Testis (tissue), 2 donors: ENCODE measurements at regions not wholly inside any gene's neighbourhood (a gene's known extent, or its start where the extent isn't known, plus 50 kb on each side); places are given as distances from the start of the nearest gene placed in this dataset.

ENCODE experiments used
- DNase-seq: peaks from one replicate; pipeline ENCODE4 v3.0.0-alpha.2; 2019
- H3K27ac ChIP-seq, 2 donors: fragments of 200-600 bp; sonication (generic); one replicate each; pipeline ENCODE4 v1.5.1; 2019
- H3K27me3 ChIP-seq: fragments of 200-600 bp; sonication (generic); one replicate; pipeline ENCODE4 v1.5.1; 2019
- H3K36me3 ChIP-seq: fragments of 200-600 bp; sonication (generic); one replicate; pipeline ENCODE4 v1.5.1; 2017; ENCODE audit warnings: low read depth; ENCODE audit errors: missing control alignments
- H3K4me1 ChIP-seq: fragments of 200-600 bp; sonication (generic); one replicate; pipeline ENCODE4 v1.5.1; 2019
- H3K4me3 ChIP-seq, 2 donors: fragments of 200-600 bp; sonication (generic); one replicate each; pipeline ENCODE4 v1.5.1; 2017 to 2019
- H3K9me3 ChIP-seq: fragments of 200-600 bp; sonication (generic); one replicate; pipeline ENCODE4 v1.5.1; 2017
- CTCF ChIP-seq, 3 experiments: fragments of 450-650 bp in 2 of 3; fragments of 200-600 bp in 1 of 3; sonication (generic) in 1 of 3; IDR thresholded peaks; one replicate each; pipeline ENCODE4 v1.5.1; 2016 to 2019; ENCODE audit warnings: antibody characterized with exemption in 3 of 3, mild to moderate bottlenecking in 2 of 3, moderate library complexity in 1 of 3
- POLR2A ChIP-seq: fragments of 450-650 bp; IDR thresholded peaks from one replicate; pipeline ENCODE4 v1.6.1; 2017; ENCODE audit warnings: antibody characterized with exemption, mild to moderate bottlenecking, moderate library complexity
- WGBS, 2 donors: methylation state at CpG; one replicate each; pipeline ENCODE4 v1.1.5; 2018; 5-methylcytosine and 5-hydroxymethylcytosine counted together
- intact Hi-C: fragments of 100-400 bp; cut with DNase I; formaldehyde crosslinking; loops from one replicate; pipeline ENCODE4 v1.15.1; 2023; ENCODE audit warnings: low total_unique reads

- no peak for DNase-seq
- TF ChIP-seq CTCF (IDR thresholded peaks at IDR 0.05) (no peak), POLR2A (no peak)
- no peaks in the 10 kb centered on the region for H3K36me3 ChIP-seq
- no peaks in the 10 kb centered on the region for H3K4me1 ChIP-seq
- no peak overlapping the region for H3K4me3 ChIP-seq
- H3K27me3 ChIP-seq, result no peaks in the 10 kb centered on the region
- H3K9me3 ChIP-seq, result no peaks in the 10 kb centered on the region
- H3K27ac ChIP-seq, result no peak overlapping the region
- 54 to 69% methylated on average over 2 of the region's 2 CpGs for WGBS, 2 donors
- intact Hi-C loops, result no loop called here
Observed at GRCh38 chr1:195530961-195531360, 1077.3 kb downstream of the KCNT2 start.

- WGBS, 2 donors, result 92 to 94% methylated on average over 1 of the region's 1 CpG
- intact Hi-C loops, result no loop called here
- Histone ChIP-seq H3K27me3 (no peaks in the 10 kb centered on the region), H3K4me1 (no peaks in the 10 kb centered on the region), H3K36me3 (no peaks in the 10 kb centered on the region), H3K4me3 (no peak overlapping the region), H3K9me3 (no peaks in the 10 kb centered on the region), H3K27ac (no peak overlapping the region)
- TF ChIP-seq CTCF (IDR thresholded peaks at IDR 0.05), result no peak
- no peak for DNase-seq
Observed at GRCh38 chr1:195529881-195530280, 1078.4 kb downstream of the KCNT2 start.

GRCh38 chr1:195520757-195521156 lies 1087.5 kb downstream of the KCNT2 start:
- DNase-seq, result no peak
- 88 to 93% methylated on average over 3 of the region's 3 CpGs for WGBS, 2 donors
- TF ChIP-seq CTCF (IDR thresholded peaks at IDR 0.05), result no peak
- TF ChIP-seq POLR2A, result no peak
- Histone ChIP-seq H3K27me3 (no peaks in the 10 kb centered on the region), H3K27ac (no peak overlapping the region), H3K4me1 (no peaks in the 10 kb centered on the region), H3K9me3 (no peaks in the 10 kb centered on the region), H3K36me3 (no peaks in the 10 kb centered on the region), H3K4me3 (no peak overlapping the region)
- intact Hi-C loops, result no loop called here

GRCh38 chr1:195516036-195516435 lies 1092.2 kb downstream of the KCNT2 start:
- no peaks in the 10 kb centered on the region for H3K27me3 ChIP-seq
- TF ChIP-seq CTCF (IDR thresholded peaks at IDR 0.05) (no peak), POLR2A (no peak)
- no peak for DNase-seq
- intact Hi-C loops, result no loop called here
- no peak overlapping the region for H3K27ac ChIP-seq
- no peaks in the 10 kb centered on the region for H3K4me1 ChIP-seq
- no peaks in the 10 kb centered on the region for H3K36me3 ChIP-seq
- H3K4me3 ChIP-seq, result no peak overlapping the region
- no peaks in the 10 kb centered on the region for H3K9me3 ChIP-seq

- intact Hi-C loops, result no loop called here
- Histone ChIP-seq H3K27ac (no peak overlapping the region), H3K27me3 (no peaks in the 10 kb centered on the region), H3K4me1 (no peaks in the 10 kb centered on the region), H3K4me3 (no peak overlapping the region), H3K36me3 (no peaks in the 10 kb centered on the region), H3K9me3 (no peaks in the 10 kb centered on the region)
- WGBS, 2 donors, result 94 to 98% methylated on average over 1 of the region's 1 CpG
- no peak for DNase-seq
- TF ChIP-seq POLR2A, result no peak
- no peak for TF ChIP-seq CTCF (IDR thresholded peaks at IDR 0.05)
Observed at GRCh38 chr1:195511501-195511900, 1096.7 kb downstream of the KCNT2 start.
